Gastroesophageal sphincter (tissue), 4 donors: ENCODE measurements at regions not wholly inside any gene's neighbourhood (a gene's known extent, or its start where the extent isn't known, plus 50 kb on each side); places are given as distances from the start of the nearest gene placed in this dataset.

ENCODE experiments used
- ATAC-seq: fragments of 150-250 bp; one replicate; pipeline ENCODE4 v1.9.1; 2016; ENCODE audit warnings: mild to moderate bottlenecking, moderate library complexity
- H3K27ac ChIP-seq, 4 donors: fragments of 200-600 bp; sonication (generic) in 3 of 4; 1 replicate in 3 of 4; 2 replicates in 1 of 4; pipeline ENCODE4 v1.5.1; 2016 to 2019
- H3K27me3 ChIP-seq: fragments of 200-600 bp; sonication (generic); one replicate; pipeline ENCODE4 v1.5.1; 2019
- H3K36me3 ChIP-seq, 2 donors: fragments of 200-600 bp; sonication (generic); one replicate each; pipeline ENCODE4 v1.5.1; 2019; ENCODE audit warnings: control low read depth in 1 of 2
- H3K4me1 ChIP-seq, 3 donors: fragments of 200-600 bp; sonication (generic); 1 replicate in 2 of 3; 2 replicates in 1 of 3; pipeline ENCODE4 v1.5.1; 2016 to 2019; ENCODE audit warnings: control low read depth in 2 of 3
- H3K4me3 ChIP-seq, 2 donors: fragments of 200-600 bp; sonication (generic); one replicate each; pipeline ENCODE4 v1.5.1; 2019; ENCODE audit warnings: mild to moderate bottlenecking in 1 of 2, moderate library complexity in 1 of 2
- H3K9me3 ChIP-seq, 3 donors: fragments of 200-600 bp; sonication (generic); one replicate each; pipeline ENCODE4 v1.5.1; 2017 to 2019; ENCODE audit warnings: control low read depth in 2 of 3
- EP300 ChIP-seq: sonication (generic); formaldehyde crosslinking; IDR thresholded peaks from one replicate; pipeline ENCODE4 v1.6.1; 2017; ENCODE audit warnings: antibody characterized with exemption, mild to moderate bottlenecking
- POLR2A ChIP-seq, 2 donors: fragments of 450-650 bp; IDR thresholded peaks; one replicate each; pipeline ENCODE4 v1.6.1; 2017; ENCODE audit warnings: antibody characterized with exemption in 2 of 2, mild to moderate bottlenecking in 2 of 2, moderate library complexity in 1 of 2
- POLR2AphosphoS5 ChIP-seq: sonication (generic); formaldehyde crosslinking; IDR thresholded peaks from one replicate; pipeline ENCODE4 v1.6.1; 2017; ENCODE audit warnings: antibody characterized with exemption
- WGBS, 2 donors: methylation state at CpG; one replicate each; pipeline ENCODE4 v1.1.5; 2018; ENCODE audit warnings: low coverage in 1 of 2; 5-methylcytosine and 5-hydroxymethylcytosine counted together
- TF ChIP-seq, protein P1 (sequence below), 4 experiments: fragments of 200-600 bp in 2 of 4; fragments of 450-650 bp in 2 of 4; sonication (generic) in 1 of 4; IDR thresholded peaks; one replicate each; pipeline ENCODE4 v1.5.1; 2017 to 2019; ENCODE audit warnings: antibody characterized with exemption in 4 of 4, mild to moderate bottlenecking in 2 of 4, moderate library complexity in 2 of 4

DNA sequence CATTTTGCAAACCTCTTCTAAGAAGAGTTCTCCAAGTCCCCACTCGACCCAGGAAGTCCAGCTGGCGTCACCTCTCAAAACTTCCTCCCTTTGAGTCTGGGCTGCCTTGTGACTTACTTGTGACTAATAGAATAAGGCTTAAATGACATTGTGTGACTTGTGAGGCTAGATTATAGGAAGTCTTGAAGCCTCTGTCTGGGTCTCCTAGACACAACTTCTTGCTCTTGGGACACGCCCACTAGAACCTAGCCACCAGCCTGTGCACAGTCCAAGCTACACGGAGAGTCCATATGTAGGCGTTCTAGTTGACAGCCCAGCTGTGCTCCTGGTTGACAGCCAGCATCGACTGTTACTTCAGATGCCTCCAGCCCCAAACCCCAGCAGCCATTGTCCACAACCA lies 66.7 kb upstream of the TANC2 start:
- no peaks in the 10 kb centered on the region for H3K27me3 ChIP-seq
- peak; percentile 16 for ATAC-seq
- H3K27ac ChIP-seq = no peak overlapping the region
- WGBS, 2 donors = 79 to 92% methylated on average over 4 to 6 of the region's 6 CpGs
- no peaks in the 10 kb centered on the region for H3K9me3 ChIP-seq
- no peak overlapping the region for H3K4me3 ChIP-seq
- H3K36me3 ChIP-seq = no peaks in the 10 kb centered on the region
- no peak for TF ChIP-seq EP300
- peaks cover 0 to 10% (median 0%) of the 10 kb centered on the region in 3 donors for H3K4me1 ChIP-seq

DNA sequence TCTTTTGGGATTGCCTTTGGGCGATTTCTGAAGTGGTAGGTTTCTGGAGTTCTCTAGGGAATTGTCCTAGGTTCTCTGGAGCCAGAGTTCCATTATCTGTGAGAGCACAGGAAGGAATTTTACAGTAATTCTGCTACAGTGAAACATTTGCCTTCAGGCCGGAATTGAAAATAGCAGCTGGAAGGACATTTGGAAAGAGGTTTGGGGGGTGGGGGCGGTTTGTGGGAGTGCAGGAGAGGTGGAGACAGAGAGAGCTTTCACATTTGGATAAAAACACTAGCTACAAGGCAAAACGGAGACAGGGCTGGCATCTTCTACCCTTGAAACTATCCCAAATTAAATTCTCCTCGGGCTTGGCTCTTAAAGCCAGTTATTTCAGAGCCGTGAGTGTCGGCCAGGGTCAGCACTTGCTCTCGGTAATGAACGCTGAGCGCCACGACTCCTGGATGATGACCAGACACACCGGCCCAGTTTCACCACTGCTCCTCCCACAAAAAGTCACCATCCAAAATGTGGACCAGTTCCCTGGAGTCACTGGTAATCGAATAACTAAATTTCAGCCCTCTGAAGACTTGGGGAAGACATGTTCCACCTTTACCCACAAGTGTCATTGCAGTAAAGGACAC lies 67.7 kb upstream of the TANC2 start:
- TF ChIP-seq, protein P1, sequence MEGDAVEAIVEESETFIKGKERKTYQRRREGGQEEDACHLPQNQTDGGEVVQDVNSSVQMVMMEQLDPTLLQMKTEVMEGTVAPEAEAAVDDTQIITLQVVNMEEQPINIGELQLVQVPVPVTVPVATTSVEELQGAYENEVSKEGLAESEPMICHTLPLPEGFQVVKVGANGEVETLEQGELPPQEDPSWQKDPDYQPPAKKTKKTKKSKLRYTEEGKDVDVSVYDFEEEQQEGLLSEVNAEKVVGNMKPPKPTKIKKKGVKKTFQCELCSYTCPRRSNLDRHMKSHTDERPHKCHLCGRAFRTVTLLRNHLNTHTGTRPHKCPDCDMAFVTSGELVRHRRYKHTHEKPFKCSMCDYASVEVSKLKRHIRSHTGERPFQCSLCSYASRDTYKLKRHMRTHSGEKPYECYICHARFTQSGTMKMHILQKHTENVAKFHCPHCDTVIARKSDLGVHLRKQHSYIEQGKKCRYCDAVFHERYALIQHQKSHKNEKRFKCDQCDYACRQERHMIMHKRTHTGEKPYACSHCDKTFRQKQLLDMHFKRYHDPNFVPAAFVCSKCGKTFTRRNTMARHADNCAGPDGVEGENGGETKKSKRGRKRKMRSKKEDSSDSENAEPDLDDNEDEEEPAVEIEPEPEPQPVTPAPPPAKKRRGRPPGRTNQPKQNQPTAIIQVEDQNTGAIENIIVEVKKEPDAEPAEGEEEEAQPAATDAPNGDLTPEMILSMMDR (IDR thresholded peaks at IDR 0.05) = no peak
- TF ChIP-seq POLR2AphosphoS5 = no peak
- no peak for TF ChIP-seq EP300
- no peak for TF ChIP-seq POLR2A (IDR thresholded peaks at IDR 0.05)
- no peak for ATAC-seq
- 8 to 50% methylated on average over 2 to 11 of the region's 13 CpGs for WGBS, 2 donors
- Histone ChIP-seq H3K9me3 (no peaks in the 10 kb centered on the region), H3K27ac (no peak overlapping the region), H3K4me1 (peaks cover 0 to 10% (median 0%) of the 10 kb centered on the region in 3 donors), H3K36me3 (no peaks in the 10 kb centered on the region), H3K4me3 (no peak overlapping the region), H3K27me3 (no peaks in the 10 kb centered on the region)

DNA sequence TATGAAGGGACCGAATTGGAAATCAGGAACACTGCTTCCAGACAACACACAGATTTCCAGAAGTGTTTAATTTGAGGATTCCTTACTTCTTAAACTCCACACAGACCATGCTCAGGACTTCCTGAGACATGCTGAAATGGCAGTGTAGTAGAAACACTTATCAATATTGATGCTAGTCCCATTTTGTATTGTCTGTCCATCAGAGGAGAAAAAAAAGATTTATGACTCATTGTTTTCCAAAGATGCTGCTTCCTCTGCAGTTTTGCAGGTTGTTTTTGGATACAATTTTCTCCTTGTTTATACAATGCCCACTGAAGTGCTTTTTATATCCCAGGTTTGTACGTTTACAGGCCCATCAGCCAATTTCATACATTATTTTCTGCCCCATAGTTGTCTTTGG lies 68.3 kb upstream of the TANC2 start:
- H3K36me3 ChIP-seq = no peaks in the 10 kb centered on the region
- no peak overlapping the region for H3K27ac ChIP-seq
- WGBS, 2 donors = 44 to 63% methylated on average over 2 of the region's 2 CpGs
- no peak for ATAC-seq
- H3K9me3 ChIP-seq = no peaks in the 10 kb centered on the region
- H3K27me3 ChIP-seq = no peaks in the 10 kb centered on the region
- no peak overlapping the region for H3K4me3 ChIP-seq
- peaks cover 1 to 15% (median 2%) of the 10 kb centered on the region in 3 donors for H3K4me1 ChIP-seq
- TF ChIP-seq, protein P1 (IDR thresholded peaks at IDR 0.05) = no peak
- no peak for TF ChIP-seq POLR2A (IDR thresholded peaks at IDR 0.05)
- no peak for TF ChIP-seq POLR2AphosphoS5
- no peak for TF ChIP-seq EP300

GRCh38 chr17:62895320-62896301 lies 70.4 kb upstream of the TANC2 start:
- no peaks in the 10 kb centered on the region for H3K27me3 ChIP-seq
- 88 to 94% methylated on average over 6 to 8 of the region's 11 CpGs for whole genome bisulfite sequencing, 2 donors
- no peak for TF ChIP-seq POLR2AphosphoS5
- TF ChIP-seq, protein P1 (IDR thresholded peaks at IDR 0.05) = no peak
- TF ChIP-seq POLR2A (IDR thresholded peaks at IDR 0.05) = no peak
- no peak for TF ChIP-seq EP300
- no peaks in the 10 kb centered on the region for H3K36me3 ChIP-seq
- H3K4me3 ChIP-seq = no peak overlapping the region
- H3K4me1 ChIP-seq = peaks cover 2 to 26% (median 7%) of the 10 kb centered on the region in 3 donors
- no peak overlapping the region for H3K27ac ChIP-seq
- ATAC-seq = no peak
- no peaks in the 10 kb centered on the region for H3K9me3 ChIP-seq

- WGBS, 2 donors = 13 to 16% methylated on average over 4 of the region's 4 CpGs
- Histone ChIP-seq H3K4me1 (peaks cover 2 to 19% (median 7%) of the 10 kb centered on the region in 3 donors), H3K27me3 (no peaks in the 10 kb centered on the region), H3K36me3 (no peaks in the 10 kb centered on the region), H3K27ac (no peak overlapping the region), H3K9me3 (no peaks in the 10 kb centered on the region), H3K4me3 (no peak overlapping the region)
- TF ChIP-seq POLR2A (IDR thresholded peaks at IDR 0.05) = no peak
- TF ChIP-seq POLR2AphosphoS5 = no peak
- TF ChIP-seq, protein P1 (IDR thresholded peaks at IDR 0.05) = no peak
- no peak for TF ChIP-seq EP300
- ATAC-seq = peak; percentile 71
Measured at GRCh38 chr17:62892870-62893338, 73.1 kb upstream of the TANC2 start.
